B cell (primary cell): ENCODE measurements at regions not wholly inside any gene's neighbourhood (a gene's known extent, or its start where the extent isn't known, plus 50 kb on each side); places are given as distances from the start of the nearest gene placed in this dataset.

Experiments
- ATAC-seq: fragments of 200-7000 bp; cut with Tn5 transposase; one replicate; pipeline ENCODE4 v1.10.0; 2021; ENCODE audit warnings: low read depth, mild to moderate bottlenecking, moderate number of reproducible peaks, moderate library complexity
- CTCF ChIA-PET: fragments of 350-600 bp; sonication (Branson Sonifier 250); formaldehyde crosslinking; loops from one replicate; lab custom pipeline; 2021; ENCODE audit warnings: antibody characterized with exemption, inconsistent platforms; lab: Charles Lee
- POLR2A ChIA-PET: fragments of 350-600 bp; sonication (Branson Sonifier 250); formaldehyde crosslinking; loops from one replicate; lab custom pipeline; 2021; ENCODE audit warnings: antibody characterized with exemption; lab: Charles Lee
- DNase-seq: peaks from one replicate; pipeline ENCODE4 v3.0.0; 2013
- H2AFZ ChIP-seq: 2 replicates; pipeline ENCODE4 v1.6.1; 2012; ENCODE audit warnings: mild to moderate bottlenecking, low read depth, low read length; ENCODE audit not compliant: insufficient read depth, poor library complexity, severe bottlenecking
- H3K27ac ChIP-seq, 2 donors: 1 replicate in 1 of 2; 2 replicates in 1 of 2; pipeline ENCODE4 v1.5.1; 2012 to 2013; ENCODE audit warnings: low read length in 2 of 2, mild to moderate bottlenecking in 2 of 2, moderate library complexity in 1 of 2
- H3K27me3 ChIP-seq, 4 experiments: fragments of 200-600 bp in 1 of 4; sonication (generic) in 1 of 4; replicated peaks in 1 of 4; 1 replicate in 2 of 4; 2 replicates in 2 of 4; pipeline versions ENCODE4 v1.6.1 to v1.7.0; 2013 to 2016; ENCODE audit warnings: low read length in 3 of 4, mild to moderate bottlenecking in 2 of 4, mixed read lengths in 1 of 4, moderate library complexity in 1 of 4; ENCODE audit not compliant: insufficient read depth in 4 of 4, control insufficient read depth in 3 of 4; ENCODE audit errors: control extremely low read depth in 1 of 4
- H3K36me3 ChIP-seq, 2 experiments: replicated peaks in 1 of 2; 1 replicate in 1 of 2; 2 replicates in 1 of 2; pipeline versions ENCODE4 v1.6.1 to v1.7.1; 2013; ENCODE audit warnings: low read length in 1 of 2; ENCODE audit not compliant: insufficient read depth in 2 of 2, control insufficient read depth in 1 of 2; ENCODE audit errors: control extremely low read depth in 1 of 2, extremely low read depth in 1 of 2
- H3K4me1 ChIP-seq, 2 donors: fragments of 200-600 bp in 1 of 2; sonication (generic) in 1 of 2; 1 replicate in 1 of 2; 2 replicates in 1 of 2; pipeline versions ENCODE4 v1.5.1 to v1.6.1; 2013 to 2017; ENCODE audit warnings: low read length in 2 of 2; ENCODE audit not compliant: control insufficient read depth in 2 of 2, insufficient read depth in 2 of 2
- H3K4me2 ChIP-seq: replicated peaks from 2 replicates; pipeline ENCODE3; 2012; ENCODE audit warnings: mild to moderate bottlenecking, low read depth, low read length; ENCODE audit not compliant: poor library complexity, severe bottlenecking
- H3K4me3 ChIP-seq, 5 experiments: fragments of 200-600 bp in 1 of 5; sonication (generic) in 1 of 5; 1 replicate in 3 of 5; 2 replicates in 2 of 5; pipeline versions ENCODE4 v1.5.1 to v1.7.0; 2011 to 2016; ENCODE audit warnings: low read length in 4 of 5, mild to moderate bottlenecking in 4 of 5, low read depth in 2 of 5, control low read depth in 1 of 5, moderate library complexity in 1 of 5; ENCODE audit not compliant: insufficient read depth in 1 of 5; ENCODE audit errors: control extremely low read depth in 1 of 5, extremely low read depth in 1 of 5
- H3K79me2 ChIP-seq: fragments of 200-600 bp; sonication (generic); one replicate; pipeline ENCODE4 v1.6.0; 2016; ENCODE audit warnings: low read length; ENCODE audit not compliant: control insufficient read depth, insufficient read depth
- H3K9ac ChIP-seq: fragments of 200-600 bp; sonication (generic); 2 replicates; pipeline ENCODE4 v1.6.1; 2017; ENCODE audit warnings: mild to moderate bottlenecking, low read length, moderate library complexity
- H3K9me3 ChIP-seq, 3 donors: one replicate each; pipeline versions ENCODE4 v1.6.1 to v1.7.1; 2013; ENCODE audit warnings: low read length in 2 of 3; ENCODE audit not compliant: control insufficient read depth in 2 of 3, insufficient read depth in 1 of 3; ENCODE audit errors: control extremely low read depth in 1 of 3
- H4K20me1 ChIP-seq: 2 replicates; pipeline ENCODE4 v1.6.0; 2012; ENCODE audit warnings: mild to moderate bottlenecking, low read length; ENCODE audit not compliant: insufficient read depth, control insufficient read depth, poor library complexity, severe bottlenecking
- H3K27ac Mint-ChIP-seq: one replicate; pipeline ENCODE4 v1.8.0; 2021; ENCODE audit warnings: mixed read lengths
- H3K27me3 Mint-ChIP-seq: one replicate; pipeline ENCODE4 v1.8.0; 2021; ENCODE audit warnings: mixed read lengths
- H3K4me1 Mint-ChIP-seq: one replicate; pipeline ENCODE4 v1.8.0; 2021; ENCODE audit warnings: mixed read lengths
- H3K4me3 Mint-ChIP-seq: one replicate; pipeline ENCODE4 v1.8.0; 2021; ENCODE audit warnings: mixed read lengths
- H3K9me3 Mint-ChIP-seq: one replicate; pipeline ENCODE4 v1.8.0; 2022; ENCODE audit warnings: mixed read lengths; ENCODE audit not compliant: insufficient read depth
- CTCF ChIP-seq: fragments of 200-600 bp; IDR thresholded peaks from one replicate; pipeline ENCODE4 v1.8.0; 2022; ENCODE audit warnings: antibody characterized with exemption, mild to moderate bottlenecking
- EZH2 ChIP-seq: IDR thresholded peaks from 2 replicates; pipeline ENCODE4 v1.6.1; 2012; ENCODE audit warnings: borderline replicate concordance, low read depth, mild to moderate bottlenecking, moderate library complexity, low read length; ENCODE audit not compliant: insufficient read depth, poor library complexity, severe bottlenecking
- WGBS: methylation state at CpG from one replicate; pipeline ENCODE4 v1.1.5; 2013; ENCODE audit warnings: missing lambda C conversion rate; ENCODE audit not compliant: insufficient coverage; 5-methylcytosine and 5-hydroxymethylcytosine counted together
- intact Hi-C: fragments of 100-400 bp; cut with micrococcal nuclease; formaldehyde crosslinking; loops from one replicate; pipeline ENCODE4 v1.10.0; 2022

DNA sequence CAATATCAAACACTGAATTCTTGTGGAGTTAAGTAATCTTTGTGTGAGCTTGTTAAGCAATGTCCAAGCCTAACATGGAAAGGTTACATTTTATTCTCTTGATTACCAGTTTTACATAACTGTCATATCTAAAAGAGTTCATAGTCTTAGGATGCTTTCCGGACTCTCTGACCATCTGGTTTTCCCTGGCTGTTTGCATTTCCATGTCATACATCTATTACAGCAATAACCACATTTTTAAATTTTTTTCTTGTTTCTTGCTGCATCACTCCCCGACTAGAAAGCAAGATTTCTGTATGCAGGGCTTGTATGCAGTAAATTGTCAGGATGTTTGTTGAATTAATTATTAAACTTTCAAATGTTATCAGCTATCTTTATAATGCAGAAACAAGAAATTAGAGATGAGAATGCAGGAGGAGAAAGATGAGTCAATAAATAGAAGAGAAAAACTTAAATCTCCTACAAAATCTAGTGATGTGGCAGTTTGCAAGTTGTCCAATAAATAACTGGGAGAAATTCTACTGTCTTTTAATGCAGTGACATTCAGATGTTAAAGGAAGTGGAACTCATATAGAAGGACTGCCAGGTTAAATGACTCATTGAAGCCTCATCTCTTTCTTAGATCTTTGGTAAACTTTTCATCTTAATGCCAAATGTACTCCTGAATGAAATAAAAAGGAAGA lies 179.6 kb upstream of the SGCD start:
- H3K9me3 Mint-ChIP-seq: peaks cover 3% of the 10 kb centered on the region
- no peaks in the 10 kb centered on the region for H3K27me3 ChIP-seq
- DNase-seq: no peak
- no peak for ATAC-seq
- H4K20me1 ChIP-seq: no peaks in the 10 kb centered on the region
- no peak overlapping the region for H3K9ac ChIP-seq
- TF ChIP-seq CTCF: no peak
- TF ChIP-seq EZH2: no peak
- H3K9me3 ChIP-seq: peaks cover 0 to 8% (median 0%) of the 10 kb centered on the region in 3 donors
- no peaks in the 10 kb centered on the region for H3K27me3 Mint-ChIP-seq
- CTCF ChIA-PET: no interaction called here
- POLR2A ChIA-PET: no interaction called here
- no peak overlapping the region for H2AFZ ChIP-seq
- H3K4me2 ChIP-seq: no peak overlapping the region
- no peaks in the 10 kb centered on the region for H3K36me3 ChIP-seq
- H3K27ac ChIP-seq: no peak overlapping the region
- no peaks in the 10 kb centered on the region for H3K4me1 Mint-ChIP-seq
- WGBS: 80% methylated on average over 1 of the region's 2 CpGs
- intact Hi-C loops: no loop called here
- H3K4me1 ChIP-seq: no peaks in the 10 kb centered on the region
- H3K4me3 ChIP-seq: no peak overlapping the region
- no peaks in the 10 kb centered on the region for H3K79me2 ChIP-seq
- no peak overlapping the region for H3K27ac Mint-ChIP-seq
- H3K4me3 Mint-ChIP-seq: no peak overlapping the region

DNA sequence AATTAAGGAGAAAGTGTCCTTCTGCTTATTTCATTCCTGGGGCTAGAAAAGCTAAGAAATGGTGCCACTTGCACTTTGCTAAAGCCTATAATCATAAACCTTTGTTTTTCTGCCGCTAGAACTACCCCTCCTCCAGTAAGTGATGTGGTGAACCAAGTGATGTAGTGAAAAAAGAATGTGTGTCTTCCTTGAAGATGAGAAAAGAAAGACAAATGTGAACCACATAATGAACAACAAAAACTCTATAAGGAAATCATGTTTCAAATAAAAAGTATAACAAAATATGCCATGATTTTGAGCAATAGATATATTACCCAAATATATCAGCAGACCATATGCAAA lies 179.0 kb upstream of the SGCD start:
- Mint-ChIP-seq H3K27ac (no peak overlapping the region), H3K4me3 (no peak overlapping the region), H3K27me3 (no peaks in the 10 kb centered on the region), H3K9me3 (no peaks in the 10 kb centered on the region), H3K4me1 (no peaks in the 10 kb centered on the region)
- Histone ChIP-seq H3K27ac (no peak overlapping the region), H3K4me3 (no peak overlapping the region), H3K9me3 (peaks cover 0 to 6% (median 0%) of the 10 kb centered on the region in 3 donors), H3K36me3 (no peaks in the 10 kb centered on the region), H3K4me2 (no peak overlapping the region), H3K4me1 (no peaks in the 10 kb centered on the region), H3K9ac (no peak overlapping the region), H2AFZ (no peak overlapping the region), H3K79me2 (no peaks in the 10 kb centered on the region), H4K20me1 (no peaks in the 10 kb centered on the region), H3K27me3 (no peaks in the 10 kb centered on the region)
- no peak for TF ChIP-seq CTCF
- TF ChIP-seq EZH2: no peak
- ChIA-PET CTCF (no interaction called here), POLR2A (no interaction called here)
- no CpG with 5 or more reads among the region's 1 CpG for WGBS
- intact Hi-C loops: no loop called here
- DNase-seq: no peak
- no peak for ATAC-seq
